Activated CD4-positive, alpha-beta T cell treated with anti-CD3 and anti-CD28 coated beads, Interleukin-2, amount 50 U/mL, for 48 hours (primary cell): ENCODE measurements at regions not wholly inside any gene's neighbourhood (a gene's known extent, or its start where the extent isn't known, plus 50 kb on each side); places are given as distances from the start of the nearest gene placed in this dataset.
"Not testable (repeated sequence)": the region's sequence is repeated elsewhere in the genome, so short reads cannot be mapped to it uniquely, and the experiment has no call there.

Experiments
- DNase-seq, 2 experiments: peaks; one replicate each; pipeline ENCODE4 v3.0.0-alpha.2; 2020

DNA sequence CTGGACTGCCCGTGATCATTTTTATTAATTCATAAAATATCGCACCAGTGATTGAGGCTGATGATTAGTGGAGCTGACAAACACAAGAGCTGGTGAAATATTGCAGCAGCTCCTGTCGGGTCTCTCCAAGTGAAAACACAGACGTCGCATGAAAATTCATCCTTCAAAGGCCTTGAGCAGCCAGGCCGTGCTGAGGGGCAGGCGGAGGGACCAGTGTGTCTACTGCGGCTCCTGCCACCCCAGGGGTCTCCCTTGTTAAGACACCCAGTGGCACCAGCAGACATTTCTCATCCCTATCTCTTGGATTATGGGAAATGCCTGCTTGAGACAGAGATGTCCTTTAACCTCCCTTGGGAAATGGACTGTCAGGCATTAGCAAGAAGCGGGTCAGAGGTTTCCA, 289.4 kb upstream of the TLE3 start:
- DNase-seq, result no peak

DNA sequence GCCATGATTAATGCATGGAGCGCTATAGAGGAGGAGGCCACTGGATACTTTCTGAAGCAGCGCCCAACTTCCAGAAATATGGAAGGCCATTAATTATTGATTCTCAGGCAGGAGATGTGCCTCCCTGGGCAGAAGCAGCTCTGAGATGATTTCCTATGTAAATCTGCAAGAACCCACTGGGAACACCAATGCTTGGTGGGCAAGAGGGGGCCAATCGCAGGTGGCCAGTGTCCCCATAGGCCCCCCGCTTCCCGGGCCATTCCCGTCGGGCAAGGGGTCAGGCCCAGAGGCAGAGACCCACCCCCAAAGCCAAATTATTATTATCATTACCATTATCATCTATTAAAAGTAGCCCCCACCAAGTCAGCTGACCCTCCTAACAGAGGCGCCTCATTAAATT, 288.0 kb upstream of the TLE3 start:
- DNase-seq, result no peak

DNA sequence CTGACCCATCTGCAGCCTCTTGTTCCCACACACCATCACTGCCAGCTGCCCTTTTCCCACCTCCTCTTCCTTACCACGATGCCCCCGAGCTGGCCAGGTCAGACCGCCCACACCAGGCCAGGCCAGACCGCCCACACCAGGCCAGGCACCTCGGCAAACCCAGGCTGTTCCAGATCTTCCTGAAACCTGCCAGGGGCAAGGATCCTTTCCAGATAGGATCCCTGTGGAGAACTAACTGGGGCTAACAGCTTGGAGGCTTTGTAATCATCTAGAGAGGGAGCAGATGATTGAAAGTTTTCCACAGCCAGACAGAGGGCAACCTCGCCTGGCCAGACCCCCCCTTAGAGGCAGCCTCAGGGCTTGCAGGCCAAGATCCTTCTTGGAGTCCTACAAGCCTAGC, 287.3 kb upstream of the TLE3 start:
- no peak for DNase-seq

DNA sequence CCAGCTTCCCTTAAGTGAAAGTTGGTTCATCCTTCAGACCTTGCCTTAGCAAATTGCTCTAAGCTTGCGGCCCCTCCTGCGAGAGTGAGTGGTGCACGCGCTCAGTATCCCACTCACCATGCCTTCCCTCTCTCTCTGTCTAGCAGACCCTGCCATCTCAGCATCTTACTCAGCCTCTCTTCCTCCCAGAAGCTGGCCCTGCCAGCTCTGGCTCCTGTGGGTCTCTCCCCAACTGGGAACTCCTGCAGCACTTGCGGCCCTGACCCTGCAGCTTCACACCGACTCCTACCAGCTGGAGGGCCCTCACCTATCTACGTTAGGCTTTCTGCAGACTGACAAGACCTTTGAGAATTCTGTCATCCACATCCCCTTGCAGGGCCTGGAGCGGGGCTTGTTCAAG, 286.1 kb upstream of the TLE3 start:
- DNase-seq, result no peak

DNA sequence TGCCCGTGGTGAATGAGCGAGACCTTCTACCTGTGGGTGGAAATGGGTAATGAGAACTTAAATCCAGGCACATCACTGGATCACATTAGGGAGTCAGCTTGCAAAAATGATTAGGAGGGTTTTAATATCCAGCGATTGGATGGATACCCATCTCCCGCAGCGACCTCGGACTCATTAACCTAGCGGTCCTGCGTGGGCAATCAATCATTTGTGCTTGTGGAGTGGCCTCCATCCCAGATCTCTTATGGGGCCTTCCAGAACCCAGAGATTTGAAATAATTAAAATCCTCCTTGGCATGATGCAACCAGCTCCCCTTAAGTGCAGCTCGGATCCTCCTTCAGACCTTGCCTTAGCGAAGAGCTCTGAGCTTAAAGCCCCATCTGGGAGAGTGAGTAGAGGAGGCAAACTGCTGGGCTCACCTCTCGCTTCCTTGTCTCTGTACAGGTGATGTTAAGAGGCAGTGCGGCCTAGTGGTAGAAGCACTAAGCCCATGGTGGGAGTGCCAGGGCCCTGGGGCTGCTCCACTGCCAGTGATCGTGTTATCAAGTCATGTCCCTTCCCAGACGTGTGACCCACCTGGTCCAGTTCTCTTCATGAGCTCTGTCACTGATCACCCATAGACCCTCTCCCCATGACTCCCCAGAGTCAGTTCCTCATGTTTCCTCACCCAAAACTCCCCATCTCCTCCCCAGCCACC, 285.2 kb upstream of the TLE3 start:
- no peak for DNase-seq

DNA sequence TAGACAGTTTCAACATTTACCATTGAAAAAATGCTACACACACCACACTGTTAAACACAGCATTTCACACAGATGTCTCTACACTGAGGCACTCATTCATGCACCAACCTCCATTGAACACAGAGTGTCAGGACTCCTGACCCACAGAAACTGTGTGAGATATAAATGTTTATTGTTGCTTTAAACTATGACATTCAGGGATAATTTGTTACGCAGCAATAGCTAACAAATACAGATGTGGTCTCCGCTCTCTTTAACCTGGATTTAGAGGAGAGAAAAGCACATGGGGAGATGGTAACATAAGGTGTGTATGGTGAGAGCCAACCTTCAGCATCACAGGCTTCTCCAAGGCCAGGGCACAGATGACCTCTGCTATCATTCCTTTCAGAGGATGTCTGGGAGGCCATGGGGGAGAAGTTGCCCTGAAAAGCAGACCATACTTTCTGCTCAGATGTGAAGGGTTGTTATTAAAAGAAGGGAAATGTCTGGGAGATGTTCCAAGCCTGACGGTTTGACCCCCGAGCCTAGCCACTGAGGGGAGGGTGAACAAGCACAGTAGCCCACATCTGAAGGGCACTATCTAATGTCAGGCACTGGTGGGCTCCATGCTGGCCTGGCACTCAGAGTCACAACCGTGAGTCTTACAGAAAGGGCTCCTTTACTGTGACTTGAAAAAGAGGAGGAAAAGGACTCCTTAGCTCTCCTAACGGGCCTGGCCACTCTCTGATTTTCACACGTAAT, 284.5 kb upstream of the TLE3 start:
- DNase-seq, result no peak

DNA sequence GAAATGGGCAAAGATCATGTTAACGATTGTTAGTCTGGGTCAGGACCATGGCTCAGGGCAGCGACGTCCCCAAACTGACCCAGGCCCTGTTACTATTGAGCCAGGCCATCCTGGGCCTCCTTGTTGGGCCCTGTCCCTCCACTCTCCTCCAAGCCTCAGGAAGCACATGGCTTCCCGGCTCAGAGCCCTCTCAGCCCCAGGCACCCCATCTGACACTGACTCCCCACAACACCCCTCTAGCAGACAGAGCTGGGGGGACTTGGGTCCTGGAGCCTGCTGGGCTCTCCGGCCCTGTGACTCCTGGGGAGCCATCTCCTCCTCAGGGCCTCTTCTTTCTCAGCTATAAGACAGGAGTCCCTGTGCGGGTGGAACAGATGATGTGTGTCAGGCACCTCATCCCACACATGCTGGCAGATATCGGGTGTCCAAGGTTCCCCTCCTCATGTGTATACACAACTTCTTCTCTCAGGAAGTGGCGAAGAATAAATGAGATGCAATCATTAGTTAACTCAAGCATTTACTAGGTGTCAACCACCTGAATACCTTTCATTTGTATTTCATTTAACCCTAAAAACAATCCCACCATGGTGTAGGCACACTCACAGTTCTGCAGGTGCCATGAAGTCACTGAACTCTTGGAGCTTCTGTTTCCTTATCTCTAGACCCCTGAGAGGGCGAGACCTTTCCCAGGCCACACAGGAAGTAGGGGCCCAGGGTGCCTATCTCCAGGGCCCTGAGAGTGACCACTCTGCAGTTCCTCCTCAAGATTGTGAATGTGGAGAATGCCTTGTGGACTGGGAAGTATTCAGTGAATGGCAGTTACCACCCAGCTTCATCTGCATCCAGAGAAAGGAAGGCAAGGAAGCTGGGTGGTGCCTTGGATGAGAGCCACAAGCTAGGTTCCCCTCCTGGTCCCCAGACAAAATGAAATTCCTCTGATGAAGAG, 282.5 kb upstream of the TLE3 start:
- DNase-seq, result no peak

DNA sequence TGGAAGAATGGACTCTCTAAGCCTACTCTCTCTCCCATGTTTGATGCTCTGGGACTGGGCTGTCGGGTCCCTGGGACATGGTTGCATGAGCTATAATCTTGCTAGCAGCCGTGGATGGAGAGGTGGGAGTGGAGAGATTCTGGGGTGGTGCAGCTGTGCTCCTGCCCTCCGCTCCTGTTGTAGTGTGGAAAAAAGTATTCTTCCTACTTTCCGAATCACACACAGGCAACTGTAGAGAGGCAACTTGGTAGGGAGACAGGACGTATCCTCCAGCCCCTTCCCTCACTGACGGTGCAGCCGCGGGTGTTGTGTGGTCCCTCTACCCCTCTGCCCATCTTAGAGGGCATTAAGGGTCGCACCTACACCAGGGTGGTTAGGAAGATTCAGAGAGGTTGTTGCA, 281.4 kb upstream of the TLE3 start:
- no peak for DNase-seq

DNA sequence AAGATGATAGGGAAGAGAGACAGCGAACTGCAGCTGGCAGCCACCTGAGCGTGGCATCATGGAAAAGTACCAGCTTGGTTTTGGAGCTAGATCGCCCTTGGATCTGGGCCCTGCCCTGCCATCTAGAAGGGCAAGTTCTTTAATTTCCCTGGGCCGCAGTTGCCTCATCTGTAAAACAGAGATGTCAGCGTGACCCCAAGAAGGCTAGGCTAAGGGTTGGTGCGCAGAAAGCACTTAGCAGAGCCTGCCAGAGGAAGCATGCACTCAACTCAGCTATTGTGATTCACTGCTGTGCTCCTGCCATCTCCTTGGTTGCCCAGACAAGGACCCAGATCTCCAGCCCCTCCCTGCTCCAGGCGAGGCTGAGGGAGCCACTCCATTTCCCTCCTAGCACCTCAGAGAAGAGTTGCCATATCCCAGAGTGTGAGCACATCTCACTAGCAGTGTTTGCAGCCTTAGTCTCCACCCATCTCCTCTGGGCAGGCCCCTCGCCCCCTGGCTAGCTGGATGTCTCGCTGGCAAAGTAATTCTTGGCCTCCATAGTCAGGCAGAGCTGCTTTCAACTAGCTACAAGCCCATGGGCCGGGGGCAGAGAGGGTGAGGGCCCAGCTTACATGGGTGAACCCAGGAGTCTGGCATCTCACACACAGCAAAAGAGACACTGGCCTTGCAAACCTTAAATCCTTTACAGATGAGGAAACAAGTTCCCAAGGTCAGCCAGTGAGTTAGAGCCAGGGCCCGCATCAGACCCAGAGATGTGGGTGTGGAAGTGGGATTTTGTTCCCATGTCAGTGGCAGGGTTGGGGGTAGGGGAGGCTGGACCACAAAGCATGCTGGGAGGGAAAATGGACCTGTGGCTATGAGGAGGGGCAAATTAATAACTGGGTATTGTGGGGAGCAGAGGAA, 280.7 kb upstream of the TLE3 start:
- DNase-seq, result no peak

DNA sequence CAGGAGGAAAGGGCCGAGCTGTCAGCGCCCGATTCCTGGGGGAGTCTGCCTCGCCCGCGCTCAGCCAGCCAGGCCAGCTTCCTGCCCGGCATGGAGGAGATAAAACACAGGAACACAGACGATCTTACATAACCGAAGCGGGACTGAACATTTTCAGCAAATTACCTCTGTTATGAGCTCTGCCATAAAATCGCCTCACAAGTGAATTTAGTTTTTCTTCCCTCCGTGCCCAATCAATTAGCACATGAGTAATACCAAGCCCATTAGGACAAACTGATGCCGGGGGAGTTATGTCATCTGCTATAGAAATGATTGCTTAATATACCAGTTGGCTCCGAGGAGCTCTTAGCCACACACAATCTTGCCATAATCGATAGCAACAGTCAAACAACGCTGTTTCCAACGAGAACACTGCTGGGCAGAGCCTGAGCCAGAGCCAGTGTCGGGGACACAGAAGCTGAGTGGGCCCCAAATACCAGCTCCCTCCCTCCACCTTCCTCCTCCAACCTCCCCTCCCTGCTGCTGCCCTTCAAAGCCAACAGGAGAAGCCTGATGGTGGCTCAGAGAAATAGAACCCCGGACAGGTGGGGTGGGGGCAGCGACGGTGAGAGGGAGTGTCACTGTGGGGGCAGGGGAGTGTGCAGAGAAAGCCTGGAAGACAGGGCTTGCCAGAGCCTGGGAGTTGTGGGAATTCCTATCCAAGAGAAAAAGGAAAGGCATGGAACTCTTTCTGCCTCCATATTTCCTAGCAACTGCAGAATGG, 279.4 kb upstream of the TLE3 start:
- DNase-seq, result no peak

DNA sequence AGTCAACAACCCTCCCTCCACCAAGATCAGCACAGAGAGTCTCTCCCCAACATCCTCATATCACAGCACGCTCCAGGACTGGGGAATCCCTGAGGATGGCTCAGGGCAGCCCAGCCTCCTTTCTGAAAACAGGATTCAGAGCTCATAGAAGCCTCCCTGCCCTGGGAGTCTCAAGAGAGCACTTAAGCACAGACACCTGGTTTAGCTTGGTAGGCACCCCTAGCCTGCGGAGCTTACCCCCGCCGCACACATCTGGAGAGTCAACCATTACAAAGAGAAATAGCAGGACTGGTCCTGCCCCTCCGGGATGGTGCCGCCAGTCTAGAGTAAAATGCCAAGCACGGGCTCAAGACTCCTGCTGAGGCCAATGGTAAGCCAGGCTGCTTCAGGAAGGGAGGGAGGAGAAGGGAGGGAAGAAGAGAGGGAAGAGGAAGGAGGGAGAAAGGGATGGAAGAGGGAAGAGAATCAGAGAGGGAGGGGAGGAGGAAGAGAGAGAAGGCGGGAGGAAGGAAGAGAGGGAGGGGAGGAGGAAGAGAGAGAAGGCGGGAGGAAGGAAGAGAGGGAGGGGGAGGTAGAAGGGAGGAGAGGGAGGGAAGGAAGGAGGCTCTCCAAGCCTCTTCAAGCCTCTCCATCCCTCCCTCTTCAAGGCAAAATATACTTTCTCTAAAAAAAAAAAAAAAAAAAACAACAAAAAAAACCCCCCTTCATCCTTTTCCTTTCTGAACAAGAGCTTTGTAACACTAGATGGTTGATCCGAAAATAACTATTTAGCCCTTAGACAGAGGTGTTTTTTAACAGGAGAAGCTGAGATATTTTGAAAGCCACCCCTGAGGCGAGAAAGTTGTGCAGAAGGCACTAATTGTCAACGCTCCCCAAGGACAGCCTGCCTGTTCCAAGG, 278.6 kb upstream of the TLE3 start:
- DNase-seq, result no peak

DNA sequence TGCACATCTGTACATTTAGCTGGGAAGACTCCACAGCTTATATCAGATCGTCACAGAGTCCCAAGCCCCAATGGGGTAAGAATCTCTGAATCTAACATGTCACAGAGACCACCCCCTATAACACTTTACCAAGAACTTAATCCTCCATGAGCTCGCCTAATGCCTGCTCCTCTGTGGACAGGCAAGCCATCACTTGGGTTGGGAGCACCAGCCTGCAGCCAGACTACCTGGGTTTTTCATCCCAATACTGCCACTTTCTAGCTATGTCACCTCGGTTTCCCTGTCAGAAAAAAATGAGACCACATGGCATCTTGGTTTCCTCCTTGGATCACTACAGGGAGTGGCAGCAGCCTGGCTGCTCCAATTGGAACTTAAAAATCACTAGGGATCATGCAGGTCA, 277.9 kb upstream of the TLE3 start:
- DNase-seq, result no peak

DNA sequence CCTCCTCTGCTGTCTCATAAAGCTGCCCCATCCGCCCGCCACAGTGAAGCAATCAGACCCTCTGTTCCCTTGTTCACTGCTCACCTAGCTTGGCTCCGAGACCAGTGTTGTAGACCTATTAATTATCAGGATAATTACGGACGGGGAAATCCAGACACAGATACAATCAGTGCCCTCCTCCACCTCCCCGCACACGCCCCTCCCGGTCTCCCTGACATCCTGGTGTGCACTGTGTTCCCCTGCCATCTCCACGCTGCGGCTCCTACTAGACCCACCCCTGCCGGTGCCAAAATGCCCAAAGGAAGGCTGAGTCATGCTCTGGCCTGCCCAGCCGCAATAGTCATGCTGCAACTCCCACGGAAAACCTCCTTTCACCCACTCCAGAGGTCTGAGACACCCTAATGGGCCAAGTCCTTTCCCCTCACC, 277.3 kb upstream of the TLE3 start:
- no peak for DNase-seq

DNA sequence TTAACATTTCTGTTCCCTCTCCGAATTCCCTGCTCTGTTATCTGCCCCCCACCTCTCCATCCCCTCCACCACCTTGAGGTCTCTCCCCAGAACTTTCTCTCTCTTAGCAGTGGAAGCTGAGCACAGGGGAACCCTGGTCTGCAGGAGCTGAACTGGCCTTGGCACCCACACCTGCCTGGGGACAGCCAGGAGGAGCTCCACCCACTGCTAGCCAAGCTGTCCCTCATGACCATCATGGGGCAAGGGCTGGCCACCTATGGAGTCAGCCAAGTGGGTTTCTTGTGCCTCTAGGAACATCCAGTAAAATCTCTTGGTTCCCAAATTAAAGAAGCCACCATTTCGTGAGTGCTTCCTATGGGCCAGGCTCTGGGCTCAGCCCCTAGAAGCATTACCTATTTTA, 276.4 kb upstream of the TLE3 start:
- no peak for DNase-seq

DNA sequence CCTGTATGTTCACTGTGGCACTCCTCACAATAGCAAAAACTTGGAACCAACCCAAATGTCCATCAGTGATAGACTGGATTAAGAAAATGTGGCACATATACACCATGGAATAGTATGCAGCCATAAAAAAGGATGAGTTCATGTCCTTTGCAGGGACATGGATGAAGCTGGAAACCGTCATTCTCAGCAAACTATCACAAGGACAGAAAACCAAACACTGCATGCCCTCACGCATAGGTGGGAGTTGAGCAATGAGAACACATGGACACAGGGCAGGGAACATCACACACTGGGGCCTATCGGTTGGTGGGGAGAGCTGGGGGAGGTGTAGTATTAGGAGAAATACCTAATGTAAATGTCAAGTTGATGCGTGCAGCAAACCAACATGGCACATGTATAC, 275.7 kb upstream of the TLE3 start:
- DNase-seq, result not testable (repeated sequence)

DNA sequence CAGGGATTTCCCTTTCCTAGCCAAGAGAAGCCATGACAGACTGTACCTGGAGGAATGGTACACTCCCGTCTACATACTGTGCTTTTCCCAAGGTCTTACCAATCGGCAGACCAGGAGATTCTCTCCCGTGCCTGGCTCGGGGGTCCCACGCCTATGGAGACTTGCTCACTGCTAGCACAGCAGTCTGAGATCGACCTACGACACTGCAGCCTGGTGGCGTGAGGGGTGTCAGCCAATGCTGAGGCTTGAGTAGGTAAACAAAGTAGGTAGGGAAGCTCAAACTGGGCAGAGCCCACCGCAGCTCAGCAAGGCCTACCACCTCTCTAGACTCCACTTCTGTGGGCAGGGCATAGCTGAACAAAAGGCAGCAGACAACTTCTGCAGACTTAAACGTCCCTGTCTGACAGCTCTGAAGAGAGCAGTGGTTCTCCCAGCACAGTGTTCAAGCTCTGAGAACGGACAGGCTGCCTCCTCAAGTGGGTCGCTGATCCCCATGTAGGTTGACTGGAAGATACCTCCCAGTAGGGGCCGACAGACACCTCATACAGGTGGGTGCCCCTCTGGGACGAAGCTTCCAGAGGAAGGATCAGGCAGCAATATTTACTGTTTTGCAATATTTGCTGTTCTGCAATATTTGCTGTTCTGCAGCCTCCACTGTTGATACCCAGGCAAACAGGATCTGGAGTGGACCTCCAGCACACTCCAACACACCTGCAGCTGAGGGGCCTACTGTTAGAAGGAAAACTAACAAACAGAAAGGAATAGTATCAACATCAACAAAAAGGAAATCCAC, 270.4 kb upstream of the TLE3 start:
- not testable (repeated sequence) for DNase-seq

DNA sequence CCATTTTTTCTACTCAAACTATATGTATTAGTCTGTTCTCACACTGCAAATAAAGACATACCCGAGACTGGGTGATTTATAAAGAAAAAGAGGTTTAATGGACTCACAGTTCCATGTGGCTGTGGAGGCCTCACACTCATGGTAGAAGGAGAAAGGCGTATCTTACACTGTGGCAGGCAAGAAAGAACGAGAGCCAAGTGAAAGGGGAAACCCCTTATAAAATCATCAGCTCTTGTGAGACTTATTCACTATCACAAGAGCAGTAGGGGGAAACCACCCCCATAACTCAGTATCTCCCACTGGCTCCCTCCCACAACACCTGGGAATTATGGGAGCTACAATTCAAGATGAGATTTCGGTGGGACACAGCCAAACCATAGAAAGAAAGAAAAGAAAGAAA, 266.3 kb upstream of the TLE3 start:
- DNase-seq, result not testable (repeated sequence)

DNA sequence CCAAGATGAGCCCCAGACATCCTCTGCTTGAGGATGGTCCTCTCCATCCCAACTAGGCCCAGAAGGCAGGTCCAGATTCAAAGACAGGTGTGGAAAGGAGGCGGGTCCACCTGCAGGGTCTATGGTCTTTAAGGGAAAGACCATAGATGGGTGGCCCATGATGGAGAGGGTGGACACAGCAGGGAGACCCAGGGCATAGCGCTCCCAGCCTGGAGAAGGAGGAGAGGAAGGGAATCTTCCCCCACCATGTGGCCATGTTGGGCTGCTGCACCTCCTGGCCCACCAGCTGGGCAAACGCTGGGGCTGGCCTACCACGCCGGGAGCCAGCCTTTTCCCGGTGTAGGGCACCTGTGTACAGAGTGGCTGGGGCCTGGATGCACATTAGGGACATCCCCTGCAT, 265.2 kb upstream of the TLE3 start:
- DNase-seq, result no peak

DNA sequence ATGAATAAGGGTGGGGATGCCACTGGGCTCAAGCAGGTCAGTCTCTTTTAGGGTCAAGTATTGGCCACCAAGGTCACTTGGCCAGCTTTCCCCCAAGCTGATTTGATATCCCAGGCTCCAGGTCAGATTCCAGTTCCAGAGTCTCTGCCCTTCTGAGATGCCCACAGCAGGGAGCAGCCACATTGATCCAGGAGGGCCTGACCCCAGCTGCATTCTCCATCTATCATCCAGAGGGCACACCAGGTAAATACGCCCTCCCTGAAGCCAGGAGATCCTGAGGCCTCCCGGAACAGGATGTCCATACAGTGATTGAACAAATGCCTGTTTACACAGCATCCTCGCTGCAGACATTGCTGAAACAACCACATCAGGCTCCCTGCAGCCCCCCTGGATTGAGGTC, 264.6 kb upstream of the TLE3 start:
- DNase-seq, result no peak

DNA sequence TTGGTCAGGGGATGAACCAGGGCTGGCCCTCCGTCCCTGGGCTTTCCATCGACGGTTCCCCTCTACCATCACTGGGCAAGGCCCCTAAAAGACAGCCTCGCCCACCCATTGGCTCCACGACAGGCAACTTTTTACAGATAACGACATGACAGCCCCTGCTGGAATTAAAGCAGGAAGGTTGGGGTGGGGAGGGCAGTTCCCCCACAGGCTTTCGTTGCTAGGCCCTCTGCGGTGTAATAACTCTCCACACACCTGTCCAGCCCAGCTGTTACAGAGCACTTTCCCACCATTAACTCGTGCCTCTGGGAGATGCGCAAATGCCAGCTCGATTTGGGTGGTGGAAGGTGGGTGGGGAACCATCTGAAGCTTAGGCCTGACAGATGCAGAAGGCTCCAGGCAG, 264.2 kb upstream of the TLE3 start:
- no peak for DNase-seq
